Liver (tissue), 8 donors: ENCODE measurements at regions not wholly inside any gene's neighbourhood (a gene's known extent, or its start where the extent isn't known, plus 50 kb on each side); places are given as distances from the start of the nearest gene placed in this dataset.

ENCODE experiments used
- DNase-seq: peaks from one replicate; pipeline ENCODE4 v3.0.0-alpha.2; 2017; ENCODE audit warnings: low spot score
- H3K27ac ChIP-seq, 2 donors: one replicate each; pipeline ENCODE4 v1.7.0; 2013; ENCODE audit warnings: inconsistent platforms in 2 of 2, low read length in 2 of 2, control low read depth in 1 of 2, low read depth in 1 of 2, mild to moderate bottlenecking in 1 of 2
- H3K27me3 ChIP-seq, 4 donors: one replicate each; pipeline versions ENCODE4 v1.6.1 to v1.7.0; 2013; ENCODE audit warnings: low read length in 3 of 4, inconsistent platforms in 1 of 4, mild to moderate bottlenecking in 1 of 4, moderate library complexity in 1 of 4; ENCODE audit not compliant: control insufficient read depth in 4 of 4, insufficient read depth in 4 of 4
- H3K36me3 ChIP-seq, 4 donors: one replicate each; pipeline versions ENCODE4 v1.6.1 to v1.7.0; 2013; ENCODE audit warnings: low read length in 3 of 4, mild to moderate bottlenecking in 3 of 4, low read depth in 1 of 4, moderate library complexity in 1 of 4; ENCODE audit not compliant: control insufficient read depth in 4 of 4, insufficient read depth in 3 of 4
- H3K4me1 ChIP-seq, 4 donors: one replicate each; pipeline versions ENCODE4 v1.6.1 to v1.7.0; 2013; ENCODE audit warnings: low read length in 3 of 4, mild to moderate bottlenecking in 3 of 4, moderate library complexity in 1 of 4; ENCODE audit not compliant: control insufficient read depth in 4 of 4, insufficient read depth in 4 of 4
- H3K4me3 ChIP-seq, 3 donors: one replicate each; pipeline versions ENCODE4 v1.6.1 to v1.7.0; 2013; ENCODE audit warnings: low read length in 3 of 3, control low read depth in 1 of 3, low read depth in 1 of 3, mild to moderate bottlenecking in 1 of 3
- H3K9ac ChIP-seq, 2 donors: one replicate each; pipeline ENCODE4 v1.7.0; 2013; ENCODE audit warnings: low read length in 2 of 2, mild to moderate bottlenecking in 2 of 2, moderate library complexity in 2 of 2, control low read depth in 1 of 2, low read depth in 1 of 2
- H3K9me3 ChIP-seq, 4 donors: one replicate each; pipeline versions ENCODE4 v1.6.1 to v1.7.0; 2013; ENCODE audit warnings: low read length in 3 of 4; ENCODE audit not compliant: control insufficient read depth in 4 of 4
- EGR1 ChIP-seq, 2 donors: IDR thresholded peaks; 2 replicates each; pipeline ENCODE4 v1.6.1; 2016 to 2018; ENCODE audit warnings: antibody characterized with exemption in 2 of 2, low read depth in 2 of 2
- FOXA1 ChIP-seq: IDR thresholded peaks from 2 replicates; pipeline ENCODE4 v1.6.1; 2016; ENCODE audit warnings: antibody characterized with exemption
- GABPA ChIP-seq, 2 donors: IDR thresholded peaks in 1 of 2; conservative IDR thresholded peaks in 1 of 2; 2 replicates each; pipeline ENCODE4 v1.6.1; 2016; ENCODE audit warnings: antibody characterized with exemption in 2 of 2, mild to moderate bottlenecking in 1 of 2, moderate library complexity in 1 of 2
- HNF4A ChIP-seq, 2 donors: conservative IDR thresholded peaks; 2 replicates each; pipeline ENCODE4 v1.6.1; 2016; ENCODE audit warnings: antibody characterized with exemption in 2 of 2, mild to moderate bottlenecking in 2 of 2
- HNF4G ChIP-seq: IDR thresholded peaks from 2 replicates; pipeline ENCODE4 v1.6.1; 2016; ENCODE audit warnings: antibody characterized with exemption
- JUND ChIP-seq, 2 donors: IDR thresholded peaks; 2 replicates each; pipeline ENCODE4 v1.6.1; 2016; ENCODE audit warnings: antibody characterized with exemption in 2 of 2
- MAX ChIP-seq: IDR thresholded peaks from 2 replicates; pipeline ENCODE4 v1.6.1; 2016; ENCODE audit warnings: antibody characterized with exemption
- NR2F2 ChIP-seq: IDR thresholded peaks from 2 replicates; pipeline ENCODE4 v1.6.1; 2016; ENCODE audit warnings: antibody characterized with exemption
- RAD21 ChIP-seq, 2 donors: IDR thresholded peaks; 2 replicates each; pipeline ENCODE4 v1.6.1; 2016; ENCODE audit warnings: antibody characterized with exemption in 2 of 2, mild to moderate bottlenecking in 2 of 2
- RXRA ChIP-seq, 2 donors: IDR thresholded peaks; 2 replicates each; pipeline ENCODE4 v1.6.1; 2017 to 2018; ENCODE audit warnings: antibody characterized with exemption in 2 of 2, mild to moderate bottlenecking in 1 of 2
- SP1 ChIP-seq: IDR thresholded peaks from 2 replicates; pipeline ENCODE4 v1.6.1; 2018; ENCODE audit warnings: antibody characterized with exemption, mild to moderate bottlenecking
- TAF1 ChIP-seq: conservative IDR thresholded peaks from 2 replicates; pipeline ENCODE4 v1.6.1; 2016; ENCODE audit warnings: antibody characterized with exemption, mild to moderate bottlenecking
- YY1 ChIP-seq: IDR thresholded peaks from 2 replicates; pipeline ENCODE4 v1.6.1; 2016; ENCODE audit warnings: antibody characterized with exemption, mild to moderate bottlenecking
- WGBS: extraction: QIAGEN DNeasy Blood & Tissue Kit; methylation state at CpG from one replicate; pipeline ENCODE4 v1.1.7; 2013; 5-methylcytosine and 5-hydroxymethylcytosine counted together
- TF ChIP-seq, protein P1 (sequence below): IDR thresholded peaks from 2 replicates; pipeline ENCODE4 v1.6.1; 2016; ENCODE audit warnings: antibody characterized with exemption, mild to moderate bottlenecking
- TF ChIP-seq, protein P2 (sequence below): fragments of 150-350 bp; IDR thresholded peaks from 2 replicates; pipeline ENCODE4 v1.5.1; 2017; ENCODE audit warnings: improper control_type of control experiment, low read depth, low read length; ENCODE audit not compliant: missing input control
- TF ChIP-seq, protein P3 (sequence below): IDR thresholded peaks from 2 replicates; pipeline ENCODE4 v1.6.1; 2016; ENCODE audit warnings: antibody characterized with exemption
- donor health status: healthy.
- donor health status: healthy.
- donor health status: healthy.
- donor health status: healthy.
- donor health status: healthy.

GRCh38 chr6:28589234-28589956 lies 63.7 kb downstream of the GPX5 start:
- DNase-seq = peak; percentile 41
- peaks cover 0 to 6% (median 2%) of the 10 kb centered on the region in 4 donors for H3K9me3 ChIP-seq
- H3K4me1 ChIP-seq = peaks cover 5 to 24% (median 10%) of the 10 kb centered on the region in 4 donors
- H3K9ac ChIP-seq = no peak overlapping the region
- peaks cover 0 to 10% (median 3%) of the 10 kb centered on the region in 4 donors for H3K27me3 ChIP-seq
- H3K4me3 ChIP-seq = no peak overlapping the region
- WGBS = 13% methylated on average over 34 of the region's 34 CpGs
- TF ChIP-seq JUND (IDR thresholded peaks at IDR 0.05) = no peak
- TF ChIP-seq, protein P1, sequence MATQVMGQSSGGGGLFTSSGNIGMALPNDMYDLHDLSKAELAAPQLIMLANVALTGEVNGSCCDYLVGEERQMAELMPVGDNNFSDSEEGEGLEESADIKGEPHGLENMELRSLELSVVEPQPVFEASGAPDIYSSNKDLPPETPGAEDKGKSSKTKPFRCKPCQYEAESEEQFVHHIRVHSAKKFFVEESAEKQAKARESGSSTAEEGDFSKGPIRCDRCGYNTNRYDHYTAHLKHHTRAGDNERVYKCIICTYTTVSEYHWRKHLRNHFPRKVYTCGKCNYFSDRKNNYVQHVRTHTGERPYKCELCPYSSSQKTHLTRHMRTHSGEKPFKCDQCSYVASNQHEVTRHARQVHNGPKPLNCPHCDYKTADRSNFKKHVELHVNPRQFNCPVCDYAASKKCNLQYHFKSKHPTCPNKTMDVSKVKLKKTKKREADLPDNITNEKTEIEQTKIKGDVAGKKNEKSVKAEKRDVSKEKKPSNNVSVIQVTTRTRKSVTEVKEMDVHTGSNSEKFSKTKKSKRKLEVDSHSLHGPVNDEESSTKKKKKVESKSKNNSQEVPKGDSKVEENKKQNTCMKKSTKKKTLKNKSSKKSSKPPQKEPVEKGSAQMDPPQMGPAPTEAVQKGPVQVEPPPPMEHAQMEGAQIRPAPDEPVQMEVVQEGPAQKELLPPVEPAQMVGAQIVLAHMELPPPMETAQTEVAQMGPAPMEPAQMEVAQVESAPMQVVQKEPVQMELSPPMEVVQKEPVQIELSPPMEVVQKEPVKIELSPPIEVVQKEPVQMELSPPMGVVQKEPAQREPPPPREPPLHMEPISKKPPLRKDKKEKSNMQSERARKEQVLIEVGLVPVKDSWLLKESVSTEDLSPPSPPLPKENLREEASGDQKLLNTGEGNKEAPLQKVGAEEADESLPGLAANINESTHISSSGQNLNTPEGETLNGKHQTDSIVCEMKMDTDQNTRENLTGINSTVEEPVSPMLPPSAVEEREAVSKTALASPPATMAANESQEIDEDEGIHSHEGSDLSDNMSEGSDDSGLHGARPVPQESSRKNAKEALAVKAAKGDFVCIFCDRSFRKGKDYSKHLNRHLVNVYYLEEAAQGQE = no peak
- TF ChIP-seq, protein P2, sequence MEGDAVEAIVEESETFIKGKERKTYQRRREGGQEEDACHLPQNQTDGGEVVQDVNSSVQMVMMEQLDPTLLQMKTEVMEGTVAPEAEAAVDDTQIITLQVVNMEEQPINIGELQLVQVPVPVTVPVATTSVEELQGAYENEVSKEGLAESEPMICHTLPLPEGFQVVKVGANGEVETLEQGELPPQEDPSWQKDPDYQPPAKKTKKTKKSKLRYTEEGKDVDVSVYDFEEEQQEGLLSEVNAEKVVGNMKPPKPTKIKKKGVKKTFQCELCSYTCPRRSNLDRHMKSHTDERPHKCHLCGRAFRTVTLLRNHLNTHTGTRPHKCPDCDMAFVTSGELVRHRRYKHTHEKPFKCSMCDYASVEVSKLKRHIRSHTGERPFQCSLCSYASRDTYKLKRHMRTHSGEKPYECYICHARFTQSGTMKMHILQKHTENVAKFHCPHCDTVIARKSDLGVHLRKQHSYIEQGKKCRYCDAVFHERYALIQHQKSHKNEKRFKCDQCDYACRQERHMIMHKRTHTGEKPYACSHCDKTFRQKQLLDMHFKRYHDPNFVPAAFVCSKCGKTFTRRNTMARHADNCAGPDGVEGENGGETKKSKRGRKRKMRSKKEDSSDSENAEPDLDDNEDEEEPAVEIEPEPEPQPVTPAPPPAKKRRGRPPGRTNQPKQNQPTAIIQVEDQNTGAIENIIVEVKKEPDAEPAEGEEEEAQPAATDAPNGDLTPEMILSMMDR = no peak
- TF ChIP-seq, protein P3, sequence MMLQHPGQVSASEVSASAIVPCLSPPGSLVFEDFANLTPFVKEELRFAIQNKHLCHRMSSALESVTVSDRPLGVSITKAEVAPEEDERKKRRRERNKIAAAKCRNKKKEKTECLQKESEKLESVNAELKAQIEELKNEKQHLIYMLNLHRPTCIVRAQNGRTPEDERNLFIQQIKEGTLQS = no peak
- TF ChIP-seq EGR1 (IDR thresholded peaks at IDR 0.05; ENCODE audit: low read depth in 2 of 2) = no peak
- no peak for TF ChIP-seq RAD21 (IDR thresholded peaks at IDR 0.05)
- TF ChIP-seq NR2F2 = no peak
- no peak for TF ChIP-seq MAX
- no peaks in the 10 kb centered on the region for H3K36me3 ChIP-seq
- no peak overlapping the region for H3K27ac ChIP-seq

- Histone ChIP-seq H3K4me3 (no peak overlapping the region), H3K36me3 (no peaks in the 10 kb centered on the region), H3K4me1 (peaks cover 5 to 24% (median 10%) of the 10 kb centered on the region in 4 donors), H3K27me3 (peaks cover 0 to 10% (median 3%) of the 10 kb centered on the region in 4 donors), H3K9me3 (peaks cover 0 to 6% (median 2%) of the 10 kb centered on the region in 4 donors), H3K27ac (no peak overlapping the region), H3K9ac (no peak overlapping the region)
- WGBS = 36% methylated on average over 21 of the region's 21 CpGs
- TF ChIP-seq HNF4G (no peak), SP1 (no peak), RXRA (IDR thresholded peaks at IDR 0.05) (no peak), FOXA1 (no peak), TAF1 (no peak), NR2F2 (no peak), JUND (IDR thresholded peaks at IDR 0.05) (no peak), YY1 (no peak), GABPA (IDR thresholded peaks at IDR 0.05 in 1 of 2, conservative IDR thresholded peaks at IDR 0.05 in 1 of 2) (no peak), HNF4A (conservative IDR thresholded peaks at IDR 0.05) (no peak), EGR1 (IDR thresholded peaks at IDR 0.05; ENCODE audit: low read depth in 2 of 2) (no peak)
- TF ChIP-seq, protein P2 = no peak
- TF ChIP-seq, protein P1 = no peak
- TF ChIP-seq, protein P3 = no peak
- no peak for DNase-seq
Observed at GRCh38 chr6:28589957-28590349, 64.3 kb downstream of the GPX5 start.
